ENCODE measurements at regions not wholly inside any gene's neighbourhood (a gene's known extent, or its start where the extent isn't known, plus 50 kb on each side); places are given as distances from the start of the nearest gene placed in this dataset.

DNA sequence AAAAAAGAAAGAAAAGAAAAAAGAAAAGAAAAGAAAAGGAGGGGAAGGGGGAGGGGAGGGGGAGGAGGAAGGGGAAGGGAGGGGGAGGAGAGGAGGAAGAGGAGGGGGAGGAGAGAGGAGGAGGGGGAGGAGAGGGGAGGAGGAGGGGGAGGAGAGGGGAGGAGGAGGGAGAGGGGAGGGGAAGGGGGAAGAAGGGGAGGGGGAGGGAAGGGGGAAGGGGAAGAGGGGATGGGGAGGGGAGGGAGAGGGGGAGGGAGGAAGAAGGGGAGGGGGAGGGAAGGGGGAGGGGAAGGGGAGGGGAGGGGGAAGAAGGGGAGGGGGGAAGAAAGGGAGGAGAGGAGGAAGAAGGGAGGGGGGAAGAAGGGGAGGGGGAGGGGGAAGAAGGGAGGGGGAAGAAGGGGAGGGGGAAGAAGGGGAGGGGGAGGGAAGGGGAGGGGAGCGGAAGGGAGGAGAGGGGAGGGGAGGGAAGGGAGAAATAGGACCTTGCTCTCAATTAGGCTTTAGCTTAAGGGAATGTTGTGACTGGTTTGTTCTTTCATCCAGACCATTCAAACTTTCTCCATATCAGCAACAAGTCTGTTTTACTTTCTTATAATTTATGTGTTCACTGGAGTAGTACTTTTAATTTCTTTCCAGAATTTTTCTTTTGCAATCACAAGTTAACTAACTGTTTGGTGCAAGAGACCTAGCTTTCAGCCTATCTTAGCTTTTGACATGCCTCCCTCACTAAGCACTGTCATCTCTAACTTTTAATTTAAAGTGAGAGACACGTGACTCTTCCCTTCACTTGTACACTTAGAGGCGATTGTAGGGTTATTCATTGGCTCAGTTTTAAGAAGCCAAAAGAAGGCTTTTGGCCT lies 76.5 kb upstream of the EGLN3 start:
- H3K36me3 ChIP-seq (ENCODE audit: insufficient read depth) = no peaks in the 10 kb centered on the region
- H2AFZ ChIP-seq (ENCODE audit: low read depth) = no peak overlapping the region
- H3K79me2 ChIP-seq (ENCODE audit: insufficient read depth, low read depth) = no peaks in the 10 kb centered on the region
- no peak for TF ChIP-seq CTCF (conservative IDR thresholded peaks at IDR 0.05; ENCODE audit: low read depth, low read length)
- no peaks in the 10 kb centered on the region for H3K4me1 ChIP-seq (ENCODE audit: low read depth, poor library complexity, severe bottlenecking)
- no peak overlapping the region for H3K27ac ChIP-seq
- H3K27me3 ChIP-seq (ENCODE audit: insufficient read depth, low read depth) = no peaks in the 10 kb centered on the region
- no peak overlapping the region for H3K4me2 ChIP-seq
- H4K20me1 ChIP-seq (ENCODE audit: insufficient read depth) = no peaks in the 10 kb centered on the region
- H3K4me3 ChIP-seq (IDR thresholded peaks at IDR 0.05; ENCODE audit: insufficient read depth, low read depth, low read length) = no peak overlapping the region
- H3K9ac ChIP-seq = no peak overlapping the region

- Histone ChIP-seq H4K20me1 (ENCODE audit: insufficient read depth) (no peaks in the 10 kb centered on the region), H3K27me3 (ENCODE audit: insufficient read depth, low read depth) (no peaks in the 10 kb centered on the region), H3K4me1 (ENCODE audit: low read depth, poor library complexity, severe bottlenecking) (no peaks in the 10 kb centered on the region), H3K27ac (no peak overlapping the region), H2AFZ (ENCODE audit: low read depth) (no peak overlapping the region), H3K4me2 (no peak overlapping the region), H3K4me3 (IDR thresholded peaks at IDR 0.05; ENCODE audit: insufficient read depth, low read depth, low read length) (no peak overlapping the region), H3K9ac (no peak overlapping the region), H3K79me2 (ENCODE audit: insufficient read depth, low read depth) (no peaks in the 10 kb centered on the region), H3K36me3 (ENCODE audit: insufficient read depth) (no peaks in the 10 kb centered on the region)
- no peak for TF ChIP-seq CTCF (conservative IDR thresholded peaks at IDR 0.05; ENCODE audit: low read depth, low read length)
Observed at GRCh38 chr14:34025325-34026017, 74.6 kb upstream of the EGLN3 start.

- H3K9ac ChIP-seq = no peak overlapping the region
- no peak overlapping the region for H3K27ac ChIP-seq
- no peaks in the 10 kb centered on the region for H3K36me3 ChIP-seq (ENCODE audit: insufficient read depth)
- H3K4me2 ChIP-seq = no peak overlapping the region
- H4K20me1 ChIP-seq (ENCODE audit: insufficient read depth) = no peaks in the 10 kb centered on the region
- no peaks in the 10 kb centered on the region for H3K79me2 ChIP-seq (ENCODE audit: insufficient read depth, low read depth)
- no peak for TF ChIP-seq CTCF (conservative IDR thresholded peaks at IDR 0.05; ENCODE audit: low read depth, low read length)
- H2AFZ ChIP-seq (ENCODE audit: low read depth) = no peak overlapping the region
- H3K4me3 ChIP-seq (IDR thresholded peaks at IDR 0.05; ENCODE audit: insufficient read depth, low read depth, low read length) = no peak overlapping the region
- no peaks in the 10 kb centered on the region for H3K27me3 ChIP-seq (ENCODE audit: insufficient read depth, low read depth)
- no peaks in the 10 kb centered on the region for H3K4me1 ChIP-seq (ENCODE audit: low read depth, poor library complexity, severe bottlenecking)
Observed at GRCh38 chr14:34024768-34025144, 73.9 kb upstream of the EGLN3 start.

- no peak overlapping the region for H3K27ac ChIP-seq
- H3K36me3 ChIP-seq (ENCODE audit: insufficient read depth) = no peaks in the 10 kb centered on the region
- no peak overlapping the region for H2AFZ ChIP-seq (ENCODE audit: low read depth)
- H4K20me1 ChIP-seq (ENCODE audit: insufficient read depth) = no peaks in the 10 kb centered on the region
- no peak overlapping the region for H3K4me3 ChIP-seq (IDR thresholded peaks at IDR 0.05; ENCODE audit: insufficient read depth, low read depth, low read length)
- H3K27me3 ChIP-seq (ENCODE audit: insufficient read depth, low read depth) = no peaks in the 10 kb centered on the region
- no peaks in the 10 kb centered on the region for H3K4me1 ChIP-seq (ENCODE audit: low read depth, poor library complexity, severe bottlenecking)
- TF ChIP-seq CTCF (conservative IDR thresholded peaks at IDR 0.05; ENCODE audit: low read depth, low read length) = no peak
- no peak overlapping the region for H3K9ac ChIP-seq
- H3K79me2 ChIP-seq (ENCODE audit: insufficient read depth, low read depth) = no peaks in the 10 kb centered on the region
- H3K4me2 ChIP-seq = no peak overlapping the region
Observed at GRCh38 chr14:34023824-34024767, 73.2 kb upstream of the EGLN3 start.

All from KMS-11 (cell line).